RWPE1 (cell line): ENCODE measurements at regions not wholly inside any gene's neighbourhood (a gene's known extent, or its start where the extent isn't known, plus 50 kb on each side); places are given as distances from the start of the nearest gene placed in this dataset.

Experiments used
- CTCF ChIA-PET: fragments of 350-600 bp; sonication (Branson Sonifier 250); formaldehyde crosslinking; extraction: SDS; loops from one replicate; lab custom pipeline; 2021; lab: Yijun Ruan, JAX
- POLR2A ChIA-PET: fragments of 400-600 bp; formaldehyde crosslinking; extraction: SDS; loops from one replicate; lab custom pipeline; 2020; ENCODE audit warnings: antibody characterized with exemption; ENCODE audit not compliant: low non-redundant PET; lab: Yijun Ruan, JAX
- DNase-seq: peaks from one replicate; pipeline ENCODE4 v3.0.0; 2012; ENCODE audit warnings: low spot score
- H3K27ac ChIP-seq: fragments of 450-650 bp; 2 replicates; pipeline ENCODE4 v1.5.1; 2017
- CTCF ChIP-seq: fragments of 450-650 bp; conservative IDR thresholded peaks from 2 replicates; pipeline ENCODE4 v1.5.1; 2017; ENCODE audit warnings: low read depth, mild to moderate bottlenecking

- no peak for TF ChIP-seq CTCF
- POLR2A ChIA-PET, result interaction anchor here (0.6 kb wide), 1 partner anchor 47 kb away, joined by 4 read pairs; no protein-coding TSS in a partner anchor
- CTCF ChIA-PET, result no interaction called here
- no peak overlapping the region for H3K27ac ChIP-seq
- no peak for DNase-seq
Measured at GRCh38 chr6:2369606-2370005, 124.2 kb upstream of the GMDS start.

- POLR2A ChIA-PET, result no interaction called here
- no peak for DNase-seq
- H3K27ac ChIP-seq, result no peak overlapping the region
- TF ChIP-seq CTCF, result no peak
- CTCF ChIA-PET, result interaction anchor here (0.6 to 1.3 kb wide), 2 partner anchors 9 to 48 kb away, joined by 4 read pairs; no protein-coding TSS in a partner anchor
Measured at GRCh38 chr6:2363211-2363610, 117.8 kb upstream of the GMDS start.

- H3K27ac ChIP-seq, result no peak overlapping the region
- ChIA-PET CTCF (no interaction called here), POLR2A (no interaction called here)
- DNase-seq, result no peak
- no peak for TF ChIP-seq CTCF
Measured at GRCh38 chr6:2361195-2361594, 115.8 kb upstream of the GMDS start.

- ChIA-PET POLR2A (no interaction called here), CTCF (interaction anchor here (0.5 kb wide), 1 partner anchor 1803 kb away, joined by 3 read pairs; no protein-coding TSS in a partner anchor)
- no peak for TF ChIP-seq CTCF
- H3K27ac ChIP-seq, result no peak overlapping the region
- DNase-seq, result no peak
Measured at GRCh38 chr6:2360716-2361115, 115.3 kb upstream of the GMDS start.

- TF ChIP-seq CTCF, result no peak
- ChIA-PET CTCF (interaction anchor here (0.5 kb wide), 1 partner anchor 1802 kb away, joined by 3 read pairs; no protein-coding TSS in a partner anchor), POLR2A (no interaction called here)
- H3K27ac ChIP-seq, result no peak overlapping the region
- DNase-seq, result no peak
Measured at GRCh38 chr6:2360126-2360525, 114.7 kb upstream of the GMDS start.

DNA sequence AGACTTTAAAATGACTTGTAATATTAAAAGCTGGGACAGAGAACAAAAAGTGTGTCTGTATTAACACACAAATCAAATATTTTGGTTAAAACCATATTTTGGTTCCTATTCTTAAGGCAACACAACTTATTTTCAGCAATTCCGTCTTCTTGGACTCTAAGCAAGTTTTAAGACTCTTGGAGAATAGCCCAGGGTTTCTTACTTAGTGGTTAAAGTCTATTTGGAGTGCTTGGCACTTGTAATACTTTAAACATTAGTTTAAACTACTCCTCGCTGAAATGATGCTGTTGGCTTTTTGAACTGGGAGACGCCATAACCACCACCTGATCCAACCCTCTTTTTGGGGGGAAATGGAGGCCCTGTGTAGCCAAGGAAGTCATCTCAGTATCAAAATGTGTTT lies 109.7 kb upstream of the GMDS start:
- no peak for DNase-seq
- ChIA-PET CTCF (no interaction called here), POLR2A (no interaction called here)
- no peak overlapping the region for H3K27ac ChIP-seq
- TF ChIP-seq CTCF, result no peak
